ENCODE measurements at regions not wholly inside any gene's neighbourhood (a gene's known extent, or its start where the extent isn't known, plus 50 kb on each side); places are given as distances from the start of the nearest gene placed in this dataset.
"Not testable (repeated sequence)": the region's sequence is repeated elsewhere in the genome, so short reads cannot be mapped to it uniquely, and the experiment has no call there.

DNA sequence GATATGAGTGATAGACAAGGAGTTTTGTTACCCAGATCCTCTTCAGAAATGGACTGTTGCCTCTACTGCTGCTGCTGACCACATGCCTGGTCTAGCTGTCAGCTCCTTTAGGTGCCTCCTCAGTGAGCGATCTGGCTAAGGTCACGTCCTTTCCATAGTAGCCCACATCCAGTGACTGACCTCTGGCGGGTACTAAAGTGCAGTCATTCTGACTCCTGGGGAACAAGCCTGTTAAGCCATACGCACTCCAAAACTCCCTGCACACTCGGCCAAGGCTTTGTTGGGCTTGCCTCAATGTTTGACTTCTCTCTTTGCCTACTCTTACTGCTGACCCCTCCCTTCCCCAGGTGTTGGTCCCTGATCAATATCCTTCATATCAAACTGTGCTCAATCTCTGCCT lies 685.2 kb downstream of the IRS1 start:
- peaks cover 46% of the 10 kb centered on the region for H3K4me1 ChIP-seq (replicated peaks)
- H3K27ac ChIP-seq: peak overlapping the region; percentile 78
- no peaks in the 10 kb centered on the region for H3K9me3 ChIP-seq (replicated peaks)
- H3K4me3 ChIP-seq: no peak overlapping the region
- H3K36me3 ChIP-seq: no peaks in the 10 kb centered on the region
- no peak for DNase-seq (ENCODE audit: low read depth in 1 of 2, low spot score in 2 of 2)
- H3K27me3 ChIP-seq (replicated peaks): no peaks in the 10 kb centered on the region

DNA sequence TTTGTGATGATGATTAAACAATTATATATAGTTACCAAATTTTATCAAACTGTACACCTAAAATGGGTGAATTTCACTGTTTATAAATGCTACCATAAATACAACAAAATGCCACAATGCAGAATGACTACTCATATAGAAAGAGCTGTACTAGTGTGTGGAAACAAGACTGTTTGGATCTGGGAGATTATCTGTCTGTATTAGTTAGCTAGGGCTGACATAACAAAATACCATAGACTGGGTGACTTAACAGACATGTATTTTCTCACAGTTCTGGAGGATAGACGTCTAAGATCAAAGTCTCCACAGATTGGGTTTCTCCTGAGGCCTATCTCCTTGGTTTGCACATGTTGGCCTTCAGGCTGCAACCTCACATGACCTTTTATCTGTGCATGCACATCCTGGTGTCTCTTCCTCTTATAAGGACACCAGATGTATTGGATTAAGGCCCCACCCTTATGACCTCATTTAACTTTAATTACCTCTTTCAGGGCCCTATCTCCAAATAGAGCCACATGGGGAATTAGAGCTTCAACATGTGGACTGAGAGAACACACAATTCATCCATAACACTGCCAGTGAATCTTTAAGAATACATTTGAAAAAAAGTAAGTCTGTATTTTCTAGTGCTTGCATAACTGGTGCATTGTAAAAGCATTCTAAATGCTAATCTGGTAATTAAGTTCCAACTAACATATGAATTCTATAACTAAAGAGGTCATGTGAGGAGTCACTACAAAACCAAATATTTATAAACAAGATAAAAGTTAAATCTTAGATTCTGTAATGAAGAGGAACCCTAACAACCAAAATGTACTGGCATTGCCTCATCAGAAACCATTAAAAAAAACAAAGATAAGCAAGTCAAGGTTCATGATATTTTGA lies 699.6 kb downstream of the NYAP2 start:
- Histone ChIP-seq H3K36me3 (no peaks in the 10 kb centered on the region), H3K27me3 (replicated peaks) (no peaks in the 10 kb centered on the region), H3K9me3 (replicated peaks) (no peaks in the 10 kb centered on the region), H3K4me3 (no peak overlapping the region), H3K27ac (no peak overlapping the region), H3K4me1 (replicated peaks) (no peaks in the 10 kb centered on the region)
- DNase-seq (ENCODE audit: low read depth in 1 of 2, low spot score in 2 of 2): no peak

DNA sequence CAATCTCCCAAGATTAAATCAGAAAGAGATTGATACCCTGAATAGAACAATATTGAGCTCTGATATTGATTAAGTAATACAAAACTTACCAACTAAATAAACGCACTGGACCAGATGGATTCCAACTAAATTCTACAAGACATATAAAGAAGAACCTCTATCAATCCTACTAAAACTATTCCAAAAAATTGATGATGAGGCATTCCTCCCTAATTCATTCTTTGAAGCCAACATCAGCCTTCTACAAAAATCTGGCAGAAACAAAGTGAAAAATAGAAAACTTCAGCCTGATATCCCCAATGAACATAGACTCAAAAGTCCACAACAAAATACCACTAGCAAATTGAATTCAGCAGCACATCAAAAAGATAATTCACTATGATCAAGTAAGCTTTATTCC lies 695.5 kb downstream of the NYAP2 start:
- no peak for DNase-seq (ENCODE audit: low read depth in 1 of 2, low spot score in 2 of 2)
- Histone ChIP-seq H3K4me3 (no peak overlapping the region), H3K9me3 (replicated peaks) (0 out of 2 replicates have a peak, but pooled peaks cover 3% of the 10 kb centered on the region), H3K27me3 (replicated peaks) (no peaks in the 10 kb centered on the region), H3K36me3 (no peaks in the 10 kb centered on the region), H3K4me1 (replicated peaks) (peaks cover 5% of the 10 kb centered on the region; the same call in 1 of the 2 replicates), H3K27ac (no peak overlapping the region)

DNA sequence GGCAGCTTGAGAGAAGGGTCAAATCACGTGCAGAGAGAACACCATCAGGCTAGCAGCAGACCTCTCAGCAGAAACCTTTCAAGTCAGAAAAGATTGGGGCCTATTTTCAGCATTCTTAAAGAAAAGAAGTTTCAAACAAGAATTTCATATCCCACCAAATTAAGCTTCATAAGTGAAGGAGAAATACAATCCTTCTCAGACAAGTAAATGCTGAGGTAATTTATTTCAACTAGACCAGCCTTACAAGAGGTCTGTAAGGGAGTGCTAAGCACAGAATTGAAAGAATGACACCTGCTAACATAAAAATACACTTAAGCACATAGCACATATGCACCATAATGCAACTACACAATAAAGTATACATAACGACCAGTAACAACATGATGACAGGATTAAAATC lies 693.9 kb downstream of the NYAP2 start:
- DNase-seq (ENCODE audit: low read depth in 1 of 2, low spot score in 2 of 2): no peak
- H3K27ac ChIP-seq: no peak overlapping the region
- H3K27me3 ChIP-seq (replicated peaks): no peaks in the 10 kb centered on the region
- H3K9me3 ChIP-seq (replicated peaks): 0 out of 2 replicates have a peak, but pooled peaks cover 3% of the 10 kb centered on the region
- no peak overlapping the region for H3K4me3 ChIP-seq
- peaks cover 5% of the 10 kb centered on the region; the same call in 1 of the 2 replicates for H3K4me1 ChIP-seq (replicated peaks)
- H3K36me3 ChIP-seq: no peaks in the 10 kb centered on the region

DNA sequence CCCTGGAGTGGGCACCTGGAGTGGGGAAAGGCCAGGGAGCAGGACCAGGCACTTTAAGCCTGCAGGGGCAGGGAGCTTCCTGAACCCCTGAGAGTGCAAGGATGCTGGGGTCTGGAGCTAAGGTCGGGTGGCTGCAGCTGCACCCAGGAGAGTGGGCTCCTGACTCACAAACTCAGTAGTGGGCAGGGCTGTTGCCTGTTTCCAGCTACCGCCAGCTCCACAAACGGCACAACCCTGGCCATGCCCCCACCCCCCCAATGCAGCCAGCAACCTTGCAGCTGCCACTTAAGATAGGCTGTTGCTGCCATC lies 688.8 kb downstream of the NYAP2 start:
- H3K9me3 ChIP-seq (replicated peaks): peaks cover 5% of the 10 kb centered on the region; the same call in 1 of the 2 replicates

DNA sequence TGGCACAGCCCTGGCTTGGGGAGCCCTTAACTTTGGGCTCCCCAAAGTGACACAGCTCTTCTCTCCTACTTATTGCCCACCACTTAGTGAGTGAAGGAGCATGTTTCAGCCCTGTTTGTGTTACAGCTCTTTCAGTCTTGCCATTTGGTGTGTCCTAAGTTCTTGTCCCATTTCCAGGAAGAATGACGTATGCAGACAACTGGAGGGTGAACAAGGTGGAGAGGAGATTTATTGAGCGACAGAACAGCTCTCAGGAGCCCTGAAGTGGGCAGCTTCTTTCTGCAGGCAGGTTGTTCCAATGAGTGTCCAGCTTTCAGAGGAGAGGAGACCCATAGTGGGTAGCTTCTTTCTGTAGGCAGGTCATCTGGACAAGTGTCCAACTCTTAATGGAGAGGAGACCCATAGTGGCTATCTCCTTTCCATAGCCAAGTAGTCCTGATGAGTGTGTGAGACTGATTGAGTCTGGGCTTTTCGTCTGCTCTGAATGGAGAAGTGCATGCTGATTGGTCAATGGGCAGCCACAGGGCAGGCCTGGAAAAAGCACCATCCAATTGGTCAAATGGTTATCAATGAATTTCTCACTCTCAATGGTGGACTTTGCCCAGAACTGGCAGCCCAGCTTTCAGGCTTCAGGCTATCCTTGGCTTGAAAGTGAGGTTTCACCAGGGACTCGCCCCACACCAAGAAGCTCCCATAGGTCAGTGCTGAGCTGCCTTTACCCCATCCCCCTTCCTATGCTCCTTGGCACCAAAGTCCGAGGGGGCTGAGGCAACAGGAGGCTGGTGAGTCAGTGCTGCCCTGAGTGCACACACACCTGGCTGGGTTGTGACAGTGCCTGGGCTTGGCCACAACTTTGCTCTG lies 688.2 kb downstream of the NYAP2 start:
- no peak for DNase-seq (ENCODE audit: low read depth in 1 of 2, low spot score in 2 of 2)
- Histone ChIP-seq H3K4me3 (no peak overlapping the region), H3K27me3 (replicated peaks) (no peaks in the 10 kb centered on the region), H3K36me3 (no peaks in the 10 kb centered on the region), H3K27ac (no peak overlapping the region), H3K9me3 (replicated peaks) (peaks cover 2% of the 10 kb centered on the region; the same call in 1 of the 2 replicates), H3K4me1 (replicated peaks) (peaks cover 5% of the 10 kb centered on the region; the same call in 1 of the 2 replicates)

More for the DNA sequence above, 688.8 kb downstream of the NYAP2 start:
- Histone ChIP-seq H3K4me3 (no peak overlapping the region), H3K27me3 (replicated peaks) (no peaks in the 10 kb centered on the region), H3K36me3 (no peaks in the 10 kb centered on the region), H3K4me1 (replicated peaks) (peaks cover 5% of the 10 kb centered on the region; the same call in 1 of the 2 replicates), H3K27ac (no peak overlapping the region)
- no peak for DNase-seq (ENCODE audit: low read depth in 1 of 2, low spot score in 2 of 2)

DNA sequence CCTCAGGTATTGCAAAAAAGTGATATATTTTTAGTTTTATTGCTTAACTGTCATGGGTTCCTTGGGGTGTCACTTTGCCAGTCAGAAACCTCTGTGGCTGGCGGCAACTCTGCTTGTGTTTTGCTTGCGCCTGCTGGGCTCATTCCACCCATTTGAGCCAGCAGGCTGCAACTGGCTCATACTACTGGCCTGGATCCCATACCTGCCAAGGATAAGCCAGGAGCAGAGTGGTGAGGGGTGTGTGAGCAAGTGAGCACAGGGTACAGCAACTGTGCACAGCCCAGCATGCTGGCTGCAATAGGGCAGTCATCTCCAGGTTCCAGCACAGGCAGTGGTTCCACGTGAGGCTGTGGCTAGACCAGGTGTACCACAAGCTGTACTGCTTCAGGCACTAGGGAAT lies 687.5 kb downstream of the NYAP2 start:
- no peak for DNase-seq (ENCODE audit: low read depth in 1 of 2, low spot score in 2 of 2)
- no peak overlapping the region for H3K4me3 ChIP-seq
- no peaks in the 10 kb centered on the region for H3K4me1 ChIP-seq (replicated peaks)
- no peak overlapping the region for H3K27ac ChIP-seq
- peaks cover 2% of the 10 kb centered on the region; the same call in 1 of the 2 replicates for H3K9me3 ChIP-seq (replicated peaks)
- H3K36me3 ChIP-seq: no peaks in the 10 kb centered on the region
- no peaks in the 10 kb centered on the region for H3K27me3 ChIP-seq (replicated peaks)

DNA sequence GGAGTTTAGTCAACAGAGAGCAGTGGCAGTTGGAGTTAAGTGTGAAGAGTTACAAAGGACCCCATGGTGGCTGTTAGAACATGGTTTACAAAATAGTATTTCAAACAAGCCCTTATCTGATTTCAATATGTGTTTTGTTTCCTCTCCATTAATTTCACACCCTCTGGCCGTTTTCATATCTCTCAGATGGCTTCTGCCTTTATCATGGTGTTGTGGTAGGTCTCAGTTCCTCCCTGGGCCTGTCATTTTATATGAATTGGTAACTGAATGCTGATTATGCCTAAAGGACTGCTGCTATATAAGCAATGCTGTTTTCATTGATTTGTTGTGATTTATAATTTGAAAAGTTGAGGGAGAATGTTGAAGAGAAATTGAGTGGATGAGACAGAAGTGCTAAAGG lies 686.7 kb downstream of the NYAP2 start:
- peaks cover 2% of the 10 kb centered on the region; the same call in 1 of the 2 replicates for H3K9me3 ChIP-seq (replicated peaks)
- H3K4me1 ChIP-seq (replicated peaks): 0 out of 2 replicates have a peak, but pooled peaks cover 3% of the 10 kb centered on the region
- DNase-seq (ENCODE audit: low read depth in 1 of 2, low spot score in 2 of 2): no peak
- H3K27ac ChIP-seq: no peak overlapping the region
- H3K4me3 ChIP-seq: no peak overlapping the region
- no peaks in the 10 kb centered on the region for H3K36me3 ChIP-seq
- no peaks in the 10 kb centered on the region for H3K27me3 ChIP-seq (replicated peaks)

DNA sequence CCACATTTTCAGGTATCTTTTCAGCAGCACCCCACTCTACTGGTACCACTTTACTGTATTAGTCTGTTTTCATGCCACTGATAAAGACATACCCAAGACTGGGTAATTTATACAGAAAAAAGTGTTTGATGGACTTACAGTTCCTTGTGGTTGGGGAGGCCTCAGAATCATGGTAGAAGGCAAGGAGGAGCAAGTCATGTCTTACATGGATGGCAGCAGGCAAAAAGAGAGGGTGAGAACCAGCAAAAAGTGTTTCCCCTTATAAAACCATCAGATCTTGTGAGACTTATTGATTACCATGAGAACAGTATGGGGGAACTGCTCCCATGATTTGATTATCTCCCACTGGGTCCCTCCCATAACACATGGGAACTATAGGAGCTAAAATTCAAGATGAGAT lies 685.9 kb downstream of the NYAP2 start:
- not testable (repeated sequence) for H3K9me3 ChIP-seq (replicated peaks); H3K27me3 ChIP-seq (replicated peaks); H3K36me3 ChIP-seq; DNase-seq (ENCODE audit: low read depth in 1 of 2, low spot score in 2 of 2); H3K4me1 ChIP-seq (replicated peaks); H3K27ac ChIP-seq; H3K4me3 ChIP-seq

DNA sequence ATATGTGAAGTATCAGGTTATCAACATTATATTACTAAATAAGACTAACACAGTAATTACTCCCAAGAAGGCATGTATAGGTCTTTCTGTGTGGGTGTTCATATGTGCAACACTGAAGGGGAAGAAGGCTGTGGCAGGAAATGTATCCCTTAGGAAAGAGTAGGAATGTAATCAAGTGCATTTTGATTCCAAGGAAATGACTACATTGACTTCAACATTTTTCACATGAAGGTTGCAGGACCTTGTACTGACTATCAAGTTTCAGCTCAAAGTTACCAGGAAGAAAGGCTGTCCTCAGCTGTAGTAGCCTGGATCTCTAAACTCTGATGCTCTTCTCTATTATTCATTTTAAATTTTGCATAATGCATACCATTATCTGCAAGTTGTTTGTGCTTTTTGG lies 680.8 kb downstream of the NYAP2 start:
- DNase-seq (ENCODE audit: low read depth in 1 of 2, low spot score in 2 of 2): no peak
- peaks cover 47% of the 10 kb centered on the region for H3K4me1 ChIP-seq (replicated peaks)
- H3K36me3 ChIP-seq: no peaks in the 10 kb centered on the region
- H3K9me3 ChIP-seq (replicated peaks): no peaks in the 10 kb centered on the region
- H3K27ac ChIP-seq: peak overlapping the region; percentile 85
- no peaks in the 10 kb centered on the region for H3K27me3 ChIP-seq (replicated peaks)
- no peak overlapping the region for H3K4me3 ChIP-seq

DNA sequence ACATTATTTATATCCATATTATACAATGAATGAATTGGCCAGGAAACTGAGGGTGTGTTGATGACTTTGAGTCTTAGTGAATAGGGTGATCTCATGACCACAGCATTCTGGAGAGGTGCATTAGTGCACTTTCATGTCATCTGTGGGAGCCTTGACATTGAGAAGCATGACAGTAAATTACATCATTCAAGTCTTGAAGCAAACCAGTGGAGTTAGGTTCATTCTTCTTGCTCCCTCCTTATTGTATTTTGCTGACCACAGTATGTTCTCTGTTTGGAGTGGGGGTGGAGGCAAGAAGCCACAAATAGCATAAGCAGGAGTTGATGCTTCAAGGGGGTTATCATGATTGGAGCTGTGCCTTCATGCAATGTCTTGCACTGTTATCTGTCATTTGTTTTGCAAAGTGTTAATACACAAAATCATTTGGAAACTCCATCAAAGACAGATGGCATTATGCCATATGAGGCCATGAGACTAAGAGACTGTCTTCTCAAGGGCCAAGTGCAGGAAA lies 680.2 kb downstream of the NYAP2 start:
- peak overlapping the region; percentile 85 for H3K27ac ChIP-seq

DNA sequence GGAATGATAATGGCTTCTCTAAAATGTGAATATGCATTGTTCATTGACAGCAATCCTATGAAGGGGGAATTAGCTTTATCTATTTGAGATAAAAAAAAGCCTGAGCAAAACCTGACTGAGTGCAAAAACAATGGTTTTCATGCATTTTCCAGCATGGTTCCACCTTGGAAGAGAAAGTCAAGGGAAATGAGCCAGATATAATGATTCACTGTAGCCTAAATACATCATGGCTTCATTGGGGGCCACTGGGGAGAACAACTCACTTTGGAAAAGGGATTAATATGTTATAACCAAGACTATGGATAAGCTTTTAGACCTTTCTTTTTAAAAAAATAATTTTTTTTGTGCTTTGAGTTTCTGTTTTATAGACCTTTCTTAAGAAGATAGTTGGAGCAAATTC lies 679.7 kb downstream of the NYAP2 start:
- H3K9me3 ChIP-seq (replicated peaks): no peaks in the 10 kb centered on the region
- no peaks in the 10 kb centered on the region for H3K27me3 ChIP-seq (replicated peaks)
- peak overlapping the region; percentile 85 for H3K27ac ChIP-seq
- no peak for DNase-seq (ENCODE audit: low read depth in 1 of 2, low spot score in 2 of 2)
- H3K4me3 ChIP-seq: no peak overlapping the region
- H3K36me3 ChIP-seq: no peaks in the 10 kb centered on the region
- H3K4me1 ChIP-seq (replicated peaks): peaks cover 47% of the 10 kb centered on the region

More for the DNA sequence above, 680.2 kb downstream of the NYAP2 start:
- H3K9me3 ChIP-seq (replicated peaks): no peaks in the 10 kb centered on the region
- H3K4me3 ChIP-seq: no peak overlapping the region
- H3K27me3 ChIP-seq (replicated peaks): no peaks in the 10 kb centered on the region
- no peaks in the 10 kb centered on the region for H3K36me3 ChIP-seq
- DNase-seq (ENCODE audit: low read depth in 1 of 2, low spot score in 2 of 2): peak; percentile 75 to 90
- peaks cover 47% of the 10 kb centered on the region for H3K4me1 ChIP-seq (replicated peaks)

DNA sequence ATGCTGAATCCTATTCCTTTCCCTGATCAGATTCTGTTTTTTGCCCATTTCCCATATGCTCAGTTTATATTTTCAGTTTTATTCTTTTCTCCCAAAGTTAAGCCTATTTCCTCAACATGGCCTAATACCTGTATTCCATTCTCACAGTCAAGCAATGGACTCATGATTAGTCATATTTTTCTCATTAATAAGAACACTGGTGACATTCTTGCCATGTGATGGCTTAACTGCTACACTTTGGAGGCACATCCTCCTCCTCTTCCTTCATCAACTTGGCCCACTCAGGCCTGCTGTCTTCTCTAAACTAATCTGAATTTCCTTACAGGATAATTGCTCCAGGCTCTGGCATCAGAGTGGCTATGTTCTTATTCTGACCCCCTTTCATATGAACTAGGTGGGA lies 679.2 kb downstream of the NYAP2 start:
- H3K9me3 ChIP-seq (replicated peaks): no peaks in the 10 kb centered on the region

DNA sequence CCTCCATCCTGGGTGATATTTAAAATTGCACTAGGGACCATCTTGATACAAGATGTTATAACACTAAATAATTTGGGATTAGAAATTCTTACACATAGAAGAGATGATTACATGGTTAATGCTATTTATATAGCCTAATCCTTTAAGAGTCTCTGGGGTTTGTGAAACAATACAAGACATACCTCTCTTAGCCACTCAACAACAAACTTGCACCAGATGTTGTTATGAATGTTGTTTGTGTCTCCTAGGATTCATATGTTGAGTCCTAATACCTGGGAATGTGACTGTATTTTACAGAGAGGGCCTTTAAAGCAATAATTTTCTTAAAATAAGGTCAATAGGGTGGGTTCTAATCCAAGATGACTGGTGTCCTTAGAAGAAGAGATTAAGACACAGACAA lies 678.3 kb downstream of the NYAP2 start:
- H3K27ac ChIP-seq: peak overlapping the region; percentile 85

More for the DNA sequence above, 679.2 kb downstream of the NYAP2 start:
- Histone ChIP-seq H3K36me3 (no peaks in the 10 kb centered on the region), H3K4me1 (replicated peaks) (peaks cover 50% of the 10 kb centered on the region), H3K27me3 (replicated peaks) (no peaks in the 10 kb centered on the region), H3K4me3 (no peak overlapping the region), H3K27ac (peak overlapping the region; percentile 85)
- DNase-seq (ENCODE audit: low read depth in 1 of 2, low spot score in 2 of 2): no peak

More for the DNA sequence above, 678.3 kb downstream of the NYAP2 start:
- H3K27me3 ChIP-seq (replicated peaks): no peaks in the 10 kb centered on the region
- H3K9me3 ChIP-seq (replicated peaks): no peaks in the 10 kb centered on the region
- DNase-seq (ENCODE audit: low read depth in 1 of 2, low spot score in 2 of 2): peak in 1 of 2 experiments; percentile 49
- H3K36me3 ChIP-seq: no peaks in the 10 kb centered on the region
- no peak overlapping the region for H3K4me3 ChIP-seq
- H3K4me1 ChIP-seq (replicated peaks): peaks cover 58% of the 10 kb centered on the region

All from SJSA1 (cell line).